Right lobe of liver (tissue), 6 donors: ENCODE measurements at regions not wholly inside any gene's neighbourhood (a gene's known extent, or its start where the extent isn't known, plus 50 kb on each side); places are given as distances from the start of the nearest gene placed in this dataset.

Source experiments
- ATAC-seq, 4 donors: fragments of 200-7000 bp; cut with Tn5 transposase; one replicate each; pipeline ENCODE4 v1.9.1; 2020; ENCODE audit warnings: mild to moderate bottlenecking in 4 of 4, moderate library complexity in 4 of 4
- DNase-seq, 3 donors: peaks; one replicate each; pipeline ENCODE4 v3.0.0-alpha.2; 2020
- H3K27ac ChIP-seq, 3 donors: fragments of 200-600 bp; one replicate each; pipeline ENCODE4 v1.8.0; 2022
- H3K27me3 ChIP-seq, 2 donors: fragments of 200-600 bp; one replicate each; pipeline ENCODE4 v1.8.0; 2022
- H3K36me3 ChIP-seq, 4 donors: fragments of 200-600 bp; sonication (generic) in 1 of 4; one replicate each; pipeline versions ENCODE4 v1.5.1 to v1.8.0; 2017 to 2022; ENCODE audit warnings: control low read depth in 1 of 4
- H3K4me1 ChIP-seq, 4 donors: fragments of 200-600 bp; sonication (generic) in 1 of 4; one replicate each; pipeline versions ENCODE4 v1.5.1 to v1.8.0; 2017 to 2022; ENCODE audit warnings: control low read depth in 1 of 4
- H3K4me3 ChIP-seq, 3 donors: fragments of 200-600 bp; one replicate each; pipeline ENCODE4 v1.8.0; 2022
- H3K9me3 ChIP-seq, 4 donors: fragments of 200-600 bp; sonication (generic) in 1 of 4; one replicate each; pipeline versions ENCODE4 v1.5.1 to v1.8.0; 2017 to 2022; ENCODE audit warnings: control low read depth in 1 of 4
- CTCF ChIP-seq, 4 donors: fragments of 200-600 bp in 3 of 4; fragments of 450-650 bp in 1 of 4; IDR thresholded peaks; one replicate each; pipeline versions ENCODE4 v1.5.1 to v1.8.0; 2016 to 2022; ENCODE audit warnings: antibody characterized with exemption in 4 of 4, mild to moderate bottlenecking in 2 of 4
- POLR2A ChIP-seq: fragments of 450-650 bp; IDR thresholded peaks from one replicate; pipeline ENCODE4 v1.6.1; 2017; ENCODE audit warnings: antibody characterized with exemption, mild to moderate bottlenecking
- WGBS: methylation state at CpG from one replicate; pipeline ENCODE4 v1.1.6; 2018; ENCODE audit warnings: low coverage, low lambda C conversion rate; ENCODE audit not compliant: insufficient coverage; ENCODE audit errors: missing lambda C conversion rate; 5-methylcytosine and 5-hydroxymethylcytosine counted together
- intact Hi-C, 2 donors: fragments of 100-400 bp; cut with DNase I; formaldehyde crosslinking; loops; one replicate each; pipeline versions ENCODE4 v1.11.2 to v1.14.1; 2022
- donor health status: DM: no; HTN: yes; CAD: no.
- donor health status: DM: no; HTN: no; CAD: no.
- donor health status: DM: no; HTN: no; CAD: no.
- donor health status: DM: no; HTN: yes; CAD: no.
- donor health status: DM: no; HTN: yes; CAD: no.

- ATAC-seq: peak in 1 of 4 donors; percentile 27
- DNase-seq: peak in 2 of 3 donors; percentile 14 to 46
- H3K36me3 ChIP-seq: no peaks in the 10 kb centered on the region
- no peaks in the 10 kb centered on the region for H3K4me1 ChIP-seq
- no peaks in the 10 kb centered on the region for H3K9me3 ChIP-seq
- intact Hi-C loops: no loop called here
- H3K27me3 ChIP-seq: no peaks in the 10 kb centered on the region
- no peak overlapping the region for H3K4me3 ChIP-seq
- 54% methylated on average over 3 of the region's 3 CpGs for WGBS
- H3K27ac ChIP-seq: no peak overlapping the region
- TF ChIP-seq POLR2A (no peak), CTCF (IDR thresholded peaks at IDR 0.05) (no peak)
Observed at GRCh38 chr18:44229693-44230108, 451.0 kb upstream of the SETBP1 start.

GRCh38 chr18:44231936-44232335, 448.8 kb upstream of the SETBP1 start:
- TF ChIP-seq POLR2A (no peak), CTCF (IDR thresholded peaks at IDR 0.05) (no peak)
- Histone ChIP-seq H3K36me3 (no peaks in the 10 kb centered on the region), H3K27me3 (no peaks in the 10 kb centered on the region), H3K9me3 (no peaks in the 10 kb centered on the region), H3K4me3 (no peak overlapping the region), H3K27ac (no peak overlapping the region), H3K4me1 (no peaks in the 10 kb centered on the region)
- DNase-seq (no peak), ATAC-seq (no peak)
- 38% methylated on average over 4 of the region's 4 CpGs for WGBS
- intact Hi-C loops: no loop called here

GRCh38 chr18:44232500-44232899, 448.2 kb upstream of the SETBP1 start:
- intact Hi-C loops: no loop called here
- H3K9me3 ChIP-seq: no peaks in the 10 kb centered on the region
- WGBS: 40% methylated on average over 1 of the region's 1 CpG
- no peaks in the 10 kb centered on the region for H3K4me1 ChIP-seq
- H3K27ac ChIP-seq: no peak overlapping the region
- no peaks in the 10 kb centered on the region for H3K36me3 ChIP-seq
- ATAC-seq (no peak), DNase-seq (no peak)
- no peak overlapping the region for H3K4me3 ChIP-seq
- no peaks in the 10 kb centered on the region for H3K27me3 ChIP-seq
- no peak for TF ChIP-seq POLR2A
- TF ChIP-seq CTCF (IDR thresholded peaks at IDR 0.05): no peak

- no peak for TF ChIP-seq POLR2A
- TF ChIP-seq CTCF (IDR thresholded peaks at IDR 0.05): no peak
- 12% methylated on average over 2 of the region's 2 CpGs for WGBS
Observed at GRCh38 chr18:44238454-44238853, 442.2 kb upstream of the SETBP1 start.

GRCh38 chr18:44238911-44239310, 441.8 kb upstream of the SETBP1 start:
- intact Hi-C loops: no loop called here
- Histone ChIP-seq H3K4me3 (no peak overlapping the region), H3K4me1 (no peaks in the 10 kb centered on the region), H3K27ac (no peak overlapping the region), H3K9me3 (peaks cover 0 to 3% (median 0%) of the 10 kb centered on the region in 4 donors), H3K27me3 (no peaks in the 10 kb centered on the region), H3K36me3 (no peaks in the 10 kb centered on the region)
- 25% methylated on average over 1 of the region's 1 CpG for WGBS
- ATAC-seq: no peak
- DNase-seq: no peak
- TF ChIP-seq POLR2A (no peak), CTCF (IDR thresholded peaks at IDR 0.05) (no peak)

More at GRCh38 chr18:44238454-44238853, 442.2 kb upstream of the SETBP1 start:
- Histone ChIP-seq H3K4me3 (no peak overlapping the region), H3K4me1 (no peaks in the 10 kb centered on the region), H3K27me3 (no peaks in the 10 kb centered on the region), H3K9me3 (peaks cover 0 to 3% (median 0%) of the 10 kb centered on the region in 4 donors), H3K36me3 (no peaks in the 10 kb centered on the region), H3K27ac (no peak overlapping the region)
- DNase-seq (no peak), ATAC-seq (no peak)
- intact Hi-C loops: no loop called here
